Stimulated activated CD8-positive, alpha-beta memory T cell treated with anti-CD3 and anti-CD28 coated beads, Interleukin-2, amount 100 ng/mL, for 1 hour (primary cell): ENCODE measurements at regions not wholly inside any gene's neighbourhood (a gene's known extent, or its start where the extent isn't known, plus 50 kb on each side); places are given as distances from the start of the nearest gene placed in this dataset.
A peak's percentile ranks its signal among the peaks of the same experiment; 100 is the strongest.
"Not testable (repeated sequence)": the region's sequence is repeated elsewhere in the genome, so short reads cannot be mapped to it uniquely, and the experiment has no call there.

Experiments used
- DNase-seq, 2 donors: peaks; one replicate each; pipeline ENCODE4 v3.0.0-alpha.2; 2020; ENCODE audit warnings: low read depth in 2 of 2

DNA sequence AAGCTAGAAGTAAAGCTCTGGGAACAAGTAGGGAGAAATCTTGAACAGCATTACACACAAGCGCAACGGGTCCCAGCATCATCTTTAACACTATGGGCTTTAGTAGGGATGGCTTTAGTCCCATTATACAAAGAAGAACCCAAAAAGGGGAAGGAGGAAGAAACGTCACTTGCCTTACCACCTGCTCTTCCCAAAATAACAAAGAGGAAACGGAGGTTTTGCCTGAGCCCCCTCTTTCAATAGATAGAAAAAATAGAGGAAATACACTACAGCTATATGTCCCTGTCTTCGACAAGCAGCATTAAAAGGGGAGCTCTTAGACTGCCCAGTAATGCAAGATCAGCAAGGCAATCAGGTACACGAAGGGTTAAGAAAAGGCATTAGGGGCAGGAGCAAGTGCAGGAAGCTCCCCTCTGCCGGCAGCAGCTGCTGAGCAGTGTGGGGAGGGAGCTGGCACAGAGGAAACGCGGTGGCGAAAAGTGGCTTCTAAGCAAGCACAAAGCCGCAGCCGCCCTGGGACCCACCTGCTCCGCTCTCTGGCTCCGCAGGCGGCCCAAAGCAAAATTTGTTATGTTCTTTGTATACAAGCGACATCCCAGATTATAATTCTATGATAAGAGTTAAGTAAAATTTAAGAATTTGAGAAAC, 1172.4 kb downstream of the TMEM121 start:
- not testable (repeated sequence) for DNase-seq

DNA sequence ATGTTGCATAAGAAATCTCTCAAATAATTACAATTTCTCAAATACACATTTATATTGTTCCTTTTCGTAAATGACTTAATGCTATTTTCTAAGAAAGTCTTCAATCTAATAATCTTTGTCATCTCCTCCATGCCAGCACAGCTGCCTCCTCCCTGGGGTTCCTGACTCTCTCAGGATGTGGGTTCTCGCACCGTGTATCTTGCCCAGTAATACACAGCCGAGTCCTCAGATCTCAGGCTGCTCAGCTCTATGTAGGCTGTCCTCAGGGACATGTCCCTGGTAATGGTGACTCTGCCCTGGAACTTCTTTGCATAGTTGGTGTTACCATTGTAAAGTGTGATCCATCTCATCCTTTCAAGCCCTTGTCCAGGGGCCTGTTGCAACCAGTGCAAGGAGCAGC, 1177.3 kb downstream of the TMEM121 start:
- DNase-seq = not testable (repeated sequence)

DNA sequence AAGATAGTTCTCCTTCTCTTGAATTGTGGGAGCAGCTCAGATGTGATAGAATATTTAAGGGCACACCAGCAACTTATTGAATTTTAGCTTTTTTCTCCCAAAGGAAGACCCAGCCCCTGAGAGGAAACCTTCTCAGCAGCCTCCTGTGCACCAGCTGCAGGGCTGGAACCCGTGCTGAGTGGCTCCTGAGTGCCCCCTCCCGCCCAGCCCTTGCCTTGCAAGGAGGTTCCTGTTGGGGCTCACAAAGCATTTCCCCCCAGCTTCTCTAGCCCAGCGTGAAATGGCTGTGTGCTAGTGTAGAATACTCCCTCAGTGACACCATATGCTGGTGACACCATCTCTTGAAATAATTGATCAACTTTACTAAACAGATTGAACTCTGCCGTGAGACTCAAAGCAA, 1180.1 kb downstream of the TMEM121 start:
- not testable (repeated sequence) for DNase-seq

GRCh38 chr14:106710187-106710586, 1183.8 kb downstream of the TMEM121 start:
- DNase-seq = not testable (repeated sequence)

DNA sequence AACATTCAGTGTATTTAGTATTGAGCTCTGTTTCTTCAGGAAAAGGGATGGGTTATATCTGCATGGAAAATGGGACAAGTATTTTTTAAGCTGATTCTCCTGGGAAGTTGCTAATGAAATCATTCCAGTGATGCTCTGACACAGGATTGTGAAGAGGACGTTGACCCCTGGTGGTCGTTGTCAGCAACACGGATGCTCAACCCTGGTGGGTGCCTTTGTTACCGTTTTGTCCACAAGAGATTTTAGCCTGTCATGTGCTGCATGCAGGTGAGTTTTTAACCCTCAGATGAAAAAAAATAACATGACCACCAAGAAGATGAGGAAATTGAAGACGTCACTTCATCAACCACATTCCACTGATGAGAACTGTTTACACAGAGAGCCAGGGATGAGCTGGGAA, 1186.1 kb downstream of the TMEM121 start:
- DNase-seq = not testable (repeated sequence)

GRCh38 chr14:106714446-106715428, 1188.4 kb downstream of the TMEM121 start:
- DNase-seq = not testable (repeated sequence)

GRCh38 chr14:106717544-106717943, 1191.2 kb downstream of the TMEM121 start:
- not testable (repeated sequence) for DNase-seq

- DNase-seq = not testable (repeated sequence)
Observed at GRCh38 chr14:106719880-106720279, 1193.5 kb downstream of the TMEM121 start.

GRCh38 chr14:106721926-106722325, 1195.5 kb downstream of the TMEM121 start:
- not testable (repeated sequence) for DNase-seq

DNA sequence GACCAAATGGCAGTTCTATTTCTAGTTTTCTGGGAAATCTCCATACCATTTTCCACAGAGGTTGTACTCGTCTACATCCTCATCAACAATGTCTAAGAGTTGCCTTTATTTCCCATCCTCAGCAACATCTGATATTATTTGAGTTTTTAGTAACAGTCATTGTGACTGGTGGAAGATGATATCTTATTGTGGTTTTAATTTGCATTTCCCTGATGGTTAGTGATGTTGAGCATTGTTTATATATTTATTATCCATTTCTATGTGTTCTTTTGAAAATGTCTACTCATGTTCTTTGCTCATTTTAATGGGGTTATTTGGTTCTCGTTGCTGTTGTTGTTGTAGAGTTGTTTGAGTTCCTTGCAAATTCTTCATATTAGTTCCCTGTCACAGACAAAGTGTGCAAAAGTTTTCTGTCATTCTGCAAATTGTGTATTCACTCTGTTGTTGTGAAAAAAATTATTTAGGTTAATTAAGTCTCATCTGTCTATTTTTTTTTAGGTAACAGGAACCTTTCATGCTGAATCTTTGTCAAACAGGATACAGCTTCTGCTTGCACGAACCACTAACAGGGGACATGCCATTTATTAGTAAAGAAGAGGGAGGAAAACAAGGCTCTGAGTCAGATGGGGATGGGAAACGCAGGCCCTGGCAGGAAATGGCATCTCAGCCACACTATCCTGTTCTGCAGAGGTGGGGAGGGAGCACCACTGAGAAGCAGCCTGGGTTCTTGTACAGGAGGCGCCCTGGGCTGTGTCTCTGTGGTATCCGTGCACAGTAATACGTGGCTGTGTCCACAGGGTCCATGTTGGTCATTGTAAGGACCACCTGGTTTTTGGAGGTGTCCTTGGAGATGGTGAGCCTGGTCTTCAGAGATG, 1196.7 kb downstream of the TMEM121 start:
- DNase-seq = not testable (repeated sequence)

- DNase-seq = not testable (repeated sequence)
Observed at GRCh38 chr14:106727962-106728361, 1201.6 kb downstream of the TMEM121 start.

DNA sequence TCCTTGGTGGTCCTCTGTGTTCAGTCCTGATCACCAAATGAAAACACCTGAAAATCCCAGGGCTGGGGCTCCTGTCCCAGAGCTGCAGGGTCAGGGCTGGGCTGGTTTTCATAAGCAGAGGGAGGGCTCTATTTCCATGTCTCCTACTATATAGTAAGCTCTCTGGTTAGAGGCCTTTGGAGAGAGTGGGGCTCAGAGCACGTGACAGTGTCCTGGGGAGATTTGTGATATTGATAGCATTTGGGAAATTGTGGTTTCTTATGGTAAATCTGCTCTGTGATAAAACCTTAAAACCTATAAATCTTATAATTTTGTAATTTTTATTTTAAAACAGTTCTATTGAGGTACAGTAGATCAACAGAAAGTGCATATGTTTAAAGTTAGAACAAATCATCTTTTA, 1202.2 kb downstream of the TMEM121 start:
- DNase-seq = no peak

GRCh38 chr14:106729551-106729950, 1203.2 kb downstream of the TMEM121 start:
- DNase-seq = no peak

- no peak for DNase-seq
Observed at GRCh38 chr14:106733771-106734170, 1207.4 kb downstream of the TMEM121 start.

GRCh38 chr14:106737021-106737420, 1210.6 kb downstream of the TMEM121 start:
- DNase-seq = no peak

GRCh38 chr14:106738075-106738474, 1211.7 kb downstream of the TMEM121 start:
- DNase-seq = no peak

GRCh38 chr14:106738598-106739258, 1212.3 kb downstream of the TMEM121 start:
- not testable (repeated sequence) for DNase-seq

GRCh38 chr14:106741086-106741827, 1214.9 kb downstream of the TMEM121 start:
- peak in 1 of 2 donors; percentile 57 for DNase-seq

GRCh38 chr14:106745016-106745767, 1218.8 kb downstream of the TMEM121 start:
- not testable (repeated sequence) for DNase-seq

- DNase-seq = not testable (repeated sequence)
Observed at GRCh38 chr14:106750089-106750488, 1223.7 kb downstream of the TMEM121 start.
